NB4 (cell line): ENCODE measurements at regions not wholly inside any gene's neighbourhood (a gene's known extent, or its start where the extent isn't known, plus 50 kb on each side); places are given as distances from the start of the nearest gene placed in this dataset.
"Not testable (repeated sequence)": the region's sequence is repeated elsewhere in the genome, so short reads cannot be mapped to it uniquely, and the experiment has no call there.

Experiments used
- DNase-seq: peaks from one replicate; pipeline ENCODE4 v3.0.0; 2010; ENCODE audit warnings: low read depth
- H3K4me3 ChIP-seq: one replicate; pipeline ENCODE4 v1.5.1; 2011; ENCODE audit warnings: mild to moderate bottlenecking, low read depth, low read length, moderate library complexity
- MAX ChIP-seq: IDR thresholded peaks from 2 replicates; pipeline ENCODE4 v1.6.1; 2011; ENCODE audit warnings: low read depth, low read length
- MYC ChIP-seq: IDR thresholded peaks from 2 replicates; pipeline ENCODE4 v1.6.1; 2011; ENCODE audit warnings: low read depth, low read length
- POLR2A ChIP-seq: IDR thresholded peaks from 2 replicates; pipeline ENCODE4 v1.6.1; 2011; ENCODE audit warnings: mild to moderate bottlenecking; ENCODE audit not compliant: insufficient read length; ENCODE audit errors: extremely low read depth
- TF ChIP-seq, protein P1 (sequence below): IDR thresholded peaks from one replicate; pipeline ENCODE4 v1.5.1; 2012; ENCODE audit warnings: low read depth, low read length

- DNase-seq, result not testable (repeated sequence)
These were observed 81.6 kb downstream of the P2RY10 start for GRCh38 chrX:79026742-79027141.

GRCh38 chrX:79035421-79035820, 90.2 kb downstream of the P2RY10 start:
- no peak overlapping the region for H3K4me3 ChIP-seq
- TF ChIP-seq MYC (no peak), POLR2A (no peak), MAX (no peak)
- TF ChIP-seq, protein P1, sequence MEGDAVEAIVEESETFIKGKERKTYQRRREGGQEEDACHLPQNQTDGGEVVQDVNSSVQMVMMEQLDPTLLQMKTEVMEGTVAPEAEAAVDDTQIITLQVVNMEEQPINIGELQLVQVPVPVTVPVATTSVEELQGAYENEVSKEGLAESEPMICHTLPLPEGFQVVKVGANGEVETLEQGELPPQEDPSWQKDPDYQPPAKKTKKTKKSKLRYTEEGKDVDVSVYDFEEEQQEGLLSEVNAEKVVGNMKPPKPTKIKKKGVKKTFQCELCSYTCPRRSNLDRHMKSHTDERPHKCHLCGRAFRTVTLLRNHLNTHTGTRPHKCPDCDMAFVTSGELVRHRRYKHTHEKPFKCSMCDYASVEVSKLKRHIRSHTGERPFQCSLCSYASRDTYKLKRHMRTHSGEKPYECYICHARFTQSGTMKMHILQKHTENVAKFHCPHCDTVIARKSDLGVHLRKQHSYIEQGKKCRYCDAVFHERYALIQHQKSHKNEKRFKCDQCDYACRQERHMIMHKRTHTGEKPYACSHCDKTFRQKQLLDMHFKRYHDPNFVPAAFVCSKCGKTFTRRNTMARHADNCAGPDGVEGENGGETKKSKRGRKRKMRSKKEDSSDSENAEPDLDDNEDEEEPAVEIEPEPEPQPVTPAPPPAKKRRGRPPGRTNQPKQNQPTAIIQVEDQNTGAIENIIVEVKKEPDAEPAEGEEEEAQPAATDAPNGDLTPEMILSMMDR, result no peak
- DNase-seq, result no peak

More at GRCh38 chrX:79026742-79027141, 81.6 kb downstream of the P2RY10 start:
- H3K4me3 ChIP-seq, result not testable (repeated sequence)

DNA sequence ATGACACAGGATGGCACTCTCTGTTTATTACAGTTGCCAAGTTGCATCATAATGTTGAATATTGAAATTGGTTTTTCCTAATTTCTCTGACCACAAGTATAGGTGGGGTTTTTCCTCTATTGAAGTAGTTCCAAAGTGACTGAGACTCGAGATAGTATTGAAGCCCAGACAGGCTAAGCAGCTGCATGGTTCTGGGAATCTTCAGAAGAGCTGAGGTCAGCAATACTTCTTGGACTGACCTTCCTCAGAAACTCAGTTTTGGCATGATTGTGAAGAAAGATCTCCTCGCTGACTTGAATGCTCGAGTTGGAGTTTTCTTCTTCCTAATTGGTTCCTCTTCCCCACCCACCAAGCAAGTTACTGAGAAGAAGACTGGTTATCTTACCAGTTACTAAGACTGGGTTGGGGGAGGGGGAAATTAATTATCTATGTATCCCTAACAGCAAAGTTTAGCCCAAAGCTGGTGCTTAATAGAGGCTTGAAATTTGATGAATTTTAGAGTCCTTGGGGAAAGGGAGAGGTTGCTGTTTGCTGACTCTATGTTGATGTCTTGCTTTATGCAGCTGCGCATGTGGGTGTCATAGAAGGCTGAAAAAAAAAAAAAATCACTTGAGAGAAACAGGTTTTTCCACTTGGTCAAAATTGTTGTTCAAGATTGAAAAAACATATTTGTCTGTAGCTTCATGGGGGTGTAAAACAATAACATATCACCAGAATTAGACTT, 91.1 kb downstream of the P2RY10 start:
- H3K4me3 ChIP-seq, result no peak overlapping the region
- TF ChIP-seq MYC (no peak), MAX (no peak), POLR2A (no peak)
- TF ChIP-seq, protein P1, result no peak
- DNase-seq, result no peak

- TF ChIP-seq, protein P1, result no peak
- TF ChIP-seq MYC, result no peak
- peak; percentile 3 for DNase-seq
- no peak overlapping the region for H3K4me3 ChIP-seq
These were observed 78.8 kb upstream of the GPR174 start for GRCh38 chrX:79065696-79066095.

- TF ChIP-seq MAX (no peak), POLR2A (no peak), MYC (no peak)
- TF ChIP-seq, protein P1, result no peak
- H3K4me3 ChIP-seq, result no peak overlapping the region
- DNase-seq, result no peak
These were observed 66.4 kb upstream of the GPR174 start for GRCh38 chrX:79078114-79078513.

DNA sequence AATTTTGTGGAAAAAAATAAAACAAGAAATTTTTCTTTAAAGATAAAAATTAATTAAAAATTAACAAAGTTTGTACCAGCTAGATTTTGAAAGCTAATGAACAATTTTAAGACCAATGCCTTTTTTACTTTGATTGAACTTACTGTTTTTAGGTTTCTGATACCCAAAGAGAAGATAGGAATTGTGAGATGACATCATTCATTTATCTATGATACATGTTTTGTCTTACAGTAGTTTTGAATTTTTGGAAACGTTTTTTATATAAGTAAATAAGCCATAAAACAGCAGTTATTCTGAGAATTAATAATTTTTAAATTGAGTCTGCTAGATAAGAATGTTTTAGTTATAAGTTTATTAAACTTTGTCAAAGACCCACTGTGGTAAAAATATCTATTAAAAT, 65.0 kb upstream of the GPR174 start:
- TF ChIP-seq POLR2A, result no peak
- TF ChIP-seq, protein P1, result no peak
- no peak for TF ChIP-seq MAX
- TF ChIP-seq MYC, result no peak
- no peak overlapping the region for H3K4me3 ChIP-seq
- no peak for DNase-seq
